CD4-positive, alpha-beta T cell treated with Interleukin-21 for 1 hour (primary cell): ENCODE measurements at regions not wholly inside any gene's neighbourhood (a gene's known extent, or its start where the extent isn't known, plus 50 kb on each side); places are given as distances from the start of the nearest gene placed in this dataset.

ENCODE experiments used
- DNase-seq: peaks from one replicate; pipeline ENCODE4 v3.0.0-alpha.2; 2020

DNA sequence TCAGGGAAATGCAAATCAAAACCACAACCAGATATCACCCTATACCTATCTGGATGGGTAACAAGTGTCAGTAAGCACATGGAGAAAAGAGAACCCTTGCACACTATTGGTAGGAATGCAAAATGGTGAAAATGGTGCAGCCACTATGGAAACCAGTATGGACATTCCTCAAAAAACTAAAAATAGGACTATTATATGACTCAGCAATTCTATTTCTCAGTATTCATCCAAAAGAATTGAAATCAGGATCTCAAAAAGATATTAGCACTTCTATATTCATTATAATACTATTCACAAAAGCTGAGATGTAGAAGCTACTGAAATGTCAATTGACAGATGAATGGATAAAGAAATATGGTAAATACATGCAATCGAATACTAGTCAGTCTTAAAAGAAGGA is 491.1 kb upstream of the MYT1L start:
- DNase-seq, result no peak

DNA sequence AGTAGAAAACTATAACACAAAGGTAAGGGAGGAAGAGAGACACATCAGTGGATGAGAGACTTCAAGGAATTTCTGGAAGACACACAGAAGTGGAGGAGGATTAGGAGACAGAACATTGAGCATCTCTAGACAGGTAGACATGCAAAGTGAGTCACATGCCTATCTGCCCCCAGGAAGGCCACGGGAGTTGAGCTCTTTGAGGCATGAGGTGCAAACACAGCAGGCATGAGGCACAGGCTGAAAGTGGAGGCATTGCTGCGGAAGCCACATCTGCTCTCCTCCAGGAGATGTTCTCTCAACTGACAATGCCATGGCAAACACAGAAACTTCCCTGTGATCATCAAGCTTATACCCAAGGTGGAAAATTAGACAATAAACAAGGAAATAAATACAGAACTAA is 481.6 kb upstream of the MYT1L start:
- no peak for DNase-seq

DNA sequence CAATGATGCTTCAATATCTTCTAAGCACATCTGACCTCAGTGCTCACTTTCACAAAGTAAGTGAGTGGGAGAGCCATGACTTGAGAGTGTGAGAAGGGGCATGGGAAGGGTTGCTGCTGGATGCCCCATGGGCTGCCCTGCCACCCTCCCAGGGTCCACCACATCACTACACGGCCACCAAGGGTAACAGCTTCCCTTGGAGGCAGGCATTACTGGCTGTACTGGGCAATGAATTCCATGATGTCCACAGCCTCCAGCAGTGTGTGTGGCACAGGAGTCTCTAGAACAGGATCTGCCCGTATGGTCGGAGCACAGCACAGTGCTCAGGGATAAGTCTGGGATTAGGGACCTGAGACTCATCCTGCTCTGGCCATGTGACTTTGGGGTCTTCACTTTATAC is 481.0 kb upstream of the MYT1L start:
- DNase-seq, result no peak

DNA sequence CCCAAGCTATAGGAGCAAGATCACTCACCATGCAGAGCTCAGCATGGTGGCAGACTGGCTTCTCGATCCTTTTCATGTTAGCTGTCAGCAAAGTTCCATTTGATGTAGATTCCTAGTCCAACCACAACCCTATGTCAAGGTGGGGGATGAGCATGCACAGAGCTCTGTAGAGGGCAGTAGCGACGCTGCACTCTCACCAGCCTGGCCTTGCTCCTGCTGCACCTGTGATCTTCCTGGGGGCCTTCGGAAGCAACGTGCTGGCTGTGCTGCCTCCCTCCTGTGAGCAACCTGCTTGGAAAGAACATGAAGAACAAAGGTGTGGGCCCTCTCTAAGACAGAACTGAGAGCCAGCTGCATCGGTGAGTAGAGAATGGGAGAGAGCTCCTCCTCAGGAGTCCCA is 479.4 kb upstream of the MYT1L start:
- DNase-seq, result no peak

DNA sequence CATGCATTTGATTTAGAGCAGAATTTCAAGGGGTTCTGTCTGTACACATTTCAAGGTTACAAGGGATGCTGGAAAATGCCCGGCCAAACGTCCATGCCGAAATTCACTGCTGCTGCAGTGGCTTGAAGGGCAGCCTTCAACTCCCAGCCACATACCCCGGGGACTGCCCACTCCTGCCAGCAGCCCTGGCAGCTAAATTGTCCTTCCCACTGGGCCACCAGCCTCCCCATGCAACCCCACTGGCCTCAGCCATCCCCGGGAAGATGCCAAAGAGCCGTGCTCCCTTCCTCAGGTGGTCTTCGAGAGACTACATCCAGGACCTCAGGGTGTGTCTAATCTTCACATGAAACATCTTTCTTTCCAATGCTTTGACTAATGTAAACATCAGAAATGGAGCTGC is 478.7 kb upstream of the MYT1L start:
- DNase-seq, result no peak

DNA sequence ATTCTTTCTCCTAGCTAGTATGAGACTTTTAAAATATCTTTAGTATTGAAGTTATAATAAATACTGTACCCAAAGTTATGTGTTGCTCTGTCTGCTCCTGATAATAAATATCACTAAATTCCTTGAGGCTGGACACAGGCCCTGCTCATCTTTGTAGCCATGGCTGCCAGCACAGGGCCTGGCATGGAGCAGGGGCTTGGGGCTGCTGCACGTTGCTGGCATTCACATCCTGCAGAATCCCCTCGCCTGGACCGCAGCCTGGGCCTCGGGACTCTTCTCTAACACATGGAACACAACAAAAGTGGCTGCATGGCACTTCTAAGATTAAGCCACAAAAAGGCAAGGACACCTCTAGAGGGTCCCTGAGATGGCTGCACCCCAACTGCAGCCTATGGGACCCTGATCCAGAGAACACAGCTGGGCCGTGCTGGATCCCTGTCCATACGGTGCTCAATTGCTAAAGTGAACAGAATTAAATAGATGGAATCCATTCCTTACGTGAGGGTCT is 477.5 kb upstream of the MYT1L start:
- DNase-seq, result no peak

DNA sequence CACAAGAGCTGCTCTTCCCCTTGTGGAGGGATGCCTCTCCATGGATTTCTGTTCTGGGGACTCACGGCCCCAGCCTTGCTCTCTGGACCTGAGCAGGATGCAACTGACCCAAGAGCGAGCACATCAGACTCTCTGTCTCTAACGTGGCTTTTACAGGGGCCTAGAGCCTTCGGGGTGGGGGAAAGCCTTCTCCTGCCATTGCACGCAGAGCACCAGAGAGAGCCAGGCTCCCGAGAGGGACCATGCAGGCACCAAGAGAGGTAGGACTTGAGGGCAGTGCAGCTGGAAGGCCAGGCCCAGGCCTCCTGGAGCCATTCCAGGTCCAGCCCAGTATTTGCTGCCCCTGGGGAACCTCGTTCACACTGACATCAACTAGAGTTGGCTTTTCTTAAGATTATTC is 475.6 kb upstream of the MYT1L start:
- DNase-seq, result no peak

DNA sequence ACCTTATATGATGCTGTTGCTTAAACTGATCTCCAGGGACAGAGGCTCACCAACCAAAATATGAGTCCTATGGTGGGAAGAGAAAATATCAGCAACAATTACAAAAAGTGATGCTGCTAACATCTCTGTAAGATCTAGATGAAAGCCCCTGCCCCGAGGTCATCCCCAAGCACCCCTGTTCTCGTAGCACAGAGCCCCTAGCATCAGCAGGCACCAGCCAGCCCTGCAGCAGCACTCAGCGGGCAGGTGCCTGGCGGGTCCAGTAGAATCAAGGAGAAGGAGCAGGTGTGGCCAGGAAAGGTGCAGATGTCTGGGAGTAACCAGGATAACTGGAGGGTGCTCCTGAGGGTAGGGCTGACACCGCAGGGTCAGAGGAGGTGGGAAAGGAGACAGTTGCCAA is 474.2 kb upstream of the MYT1L start:
- no peak for DNase-seq

DNA sequence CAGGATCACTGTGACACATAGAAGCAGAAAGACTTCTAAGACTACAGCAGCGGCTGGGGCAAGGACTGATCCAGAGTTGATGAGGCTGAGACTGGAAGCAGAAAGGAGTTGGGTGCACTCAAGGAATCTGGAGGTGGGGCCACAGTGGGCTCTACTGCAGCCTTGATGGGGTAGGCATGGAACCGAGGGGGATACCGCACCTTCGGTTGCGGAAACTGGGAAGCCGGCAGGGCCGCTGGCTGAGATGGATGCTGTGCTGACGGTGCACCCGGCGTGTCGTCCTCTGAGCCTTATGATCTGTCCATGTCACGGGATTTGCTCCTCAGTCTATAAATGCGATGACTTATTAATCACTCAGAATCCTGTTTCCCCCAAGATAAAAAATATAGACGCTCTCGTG is 473.5 kb upstream of the MYT1L start:
- no peak for DNase-seq

DNA sequence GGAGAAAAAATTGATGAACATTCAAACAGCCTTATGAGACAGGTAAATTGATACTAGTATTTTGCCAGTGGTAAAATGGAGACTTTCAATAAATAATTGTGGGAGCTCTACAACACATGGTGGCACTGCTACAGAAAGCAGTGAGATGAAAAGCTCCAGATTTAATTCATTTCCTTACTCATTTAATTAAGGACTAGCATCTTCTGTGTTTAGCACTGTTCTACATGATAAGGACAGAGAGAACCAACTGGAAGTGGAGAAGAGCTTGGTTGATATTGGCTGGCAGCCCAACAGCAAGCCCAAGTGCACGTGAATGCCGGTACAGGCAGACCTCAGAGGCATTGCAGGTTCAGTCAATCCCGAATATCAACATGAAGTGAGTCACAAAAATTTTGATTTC is 470.4 kb upstream of the MYT1L start:
- no peak for DNase-seq

DNA sequence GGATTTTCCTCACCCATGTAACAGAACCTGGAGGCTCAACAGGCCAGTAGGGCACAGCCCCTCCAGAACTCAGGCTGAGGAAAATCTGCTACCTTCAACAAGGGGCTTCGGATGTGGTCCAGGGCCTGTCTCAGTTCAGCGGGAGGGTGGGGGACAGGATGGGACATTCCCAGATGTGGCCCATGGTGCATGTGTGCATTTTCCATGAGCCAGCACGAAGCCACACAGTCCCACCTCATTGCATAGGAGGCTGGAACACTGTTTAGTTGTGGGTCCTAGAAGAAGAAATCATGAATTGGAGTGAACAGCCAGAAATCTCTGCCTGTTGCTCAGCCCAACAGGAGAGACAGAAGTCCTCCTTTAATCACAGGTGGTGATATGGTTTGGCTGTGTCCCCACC is 469.6 kb upstream of the MYT1L start:
- DNase-seq, result no peak

DNA sequence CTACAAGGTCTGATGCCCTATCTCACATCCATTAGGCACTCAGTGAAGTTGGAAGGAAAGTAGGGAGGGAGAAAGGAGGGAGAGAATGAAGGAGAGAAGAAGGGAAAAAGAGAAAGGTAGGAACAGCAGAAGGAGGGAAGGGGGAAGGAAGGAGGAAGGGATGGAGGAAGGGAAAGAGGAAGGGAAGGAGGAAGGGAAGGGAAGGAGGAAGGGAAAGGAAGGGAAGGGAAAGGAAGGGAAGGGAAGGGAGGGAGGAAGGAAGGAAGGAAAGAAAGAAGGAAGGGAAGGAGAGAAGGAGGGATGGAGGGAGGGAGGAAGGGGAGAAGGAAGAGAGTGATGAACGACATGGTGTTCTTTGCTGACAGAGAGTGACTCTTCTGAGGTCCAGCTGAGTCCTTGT is 468.9 kb upstream of the MYT1L start:
- no peak for DNase-seq

DNA sequence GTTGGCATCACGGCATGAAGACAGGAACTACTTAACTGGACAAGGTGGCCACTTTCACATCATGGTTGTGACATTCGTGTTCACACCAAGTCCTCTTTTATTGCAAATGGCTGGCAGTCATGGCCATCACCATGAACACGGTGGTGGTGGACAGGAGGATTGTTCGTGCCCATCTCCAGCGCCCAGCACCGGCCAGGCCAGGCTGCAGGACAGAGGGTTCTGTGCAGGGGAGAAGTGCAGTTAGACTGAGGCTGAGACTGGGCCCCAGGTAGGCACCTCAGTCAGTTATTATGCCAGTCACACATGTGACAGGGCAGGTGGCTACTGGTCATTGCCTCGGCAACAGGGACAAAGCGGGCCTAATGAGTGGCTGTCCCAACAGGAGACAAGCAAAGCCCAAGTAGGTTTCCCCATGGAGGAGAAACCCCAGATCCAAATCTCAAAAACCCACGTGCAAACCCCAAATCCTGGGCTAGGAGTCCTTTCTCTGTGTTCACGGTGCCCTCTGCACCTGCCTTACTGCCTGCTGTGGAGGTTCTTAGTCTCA is 468.1 kb upstream of the MYT1L start:
- DNase-seq, result no peak

DNA sequence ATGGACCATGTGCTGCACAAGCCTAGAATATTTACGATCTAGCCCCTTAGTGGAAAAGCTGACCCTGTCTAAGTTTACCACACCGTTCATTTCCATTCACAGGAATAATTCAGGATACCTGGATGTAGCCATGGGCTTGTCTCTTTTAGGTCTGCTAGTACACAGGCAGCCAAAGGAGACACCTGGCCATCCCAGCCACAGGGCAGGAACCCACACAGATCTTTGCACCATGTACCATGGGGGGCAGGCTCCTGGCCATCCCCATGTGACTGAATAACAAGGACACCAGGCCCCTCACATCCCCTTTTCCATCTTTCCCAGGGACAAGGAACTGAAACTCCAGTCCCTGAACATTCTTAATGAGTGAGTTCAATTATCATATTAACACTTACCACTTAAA is 467.3 kb upstream of the MYT1L start:
- no peak for DNase-seq

DNA sequence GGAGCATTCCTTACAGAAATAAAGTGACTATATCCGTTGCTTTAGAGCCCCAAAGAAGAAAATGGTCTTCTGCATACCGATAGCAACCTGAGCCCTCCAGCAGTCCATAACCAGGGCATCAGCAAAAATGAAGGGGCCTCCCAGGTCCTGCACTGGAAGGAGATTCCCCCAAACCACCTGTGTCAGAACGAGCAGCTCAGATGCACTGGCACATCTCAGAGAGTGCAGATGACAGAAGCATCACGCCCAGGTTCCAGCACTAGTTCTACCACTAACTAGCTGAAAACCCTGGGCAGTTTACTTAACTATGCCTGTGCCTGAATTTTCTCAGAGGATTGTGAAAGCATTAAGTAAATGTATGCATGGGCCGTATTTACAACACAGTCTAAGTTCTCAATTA is 466.7 kb upstream of the MYT1L start:
- DNase-seq, result no peak

DNA sequence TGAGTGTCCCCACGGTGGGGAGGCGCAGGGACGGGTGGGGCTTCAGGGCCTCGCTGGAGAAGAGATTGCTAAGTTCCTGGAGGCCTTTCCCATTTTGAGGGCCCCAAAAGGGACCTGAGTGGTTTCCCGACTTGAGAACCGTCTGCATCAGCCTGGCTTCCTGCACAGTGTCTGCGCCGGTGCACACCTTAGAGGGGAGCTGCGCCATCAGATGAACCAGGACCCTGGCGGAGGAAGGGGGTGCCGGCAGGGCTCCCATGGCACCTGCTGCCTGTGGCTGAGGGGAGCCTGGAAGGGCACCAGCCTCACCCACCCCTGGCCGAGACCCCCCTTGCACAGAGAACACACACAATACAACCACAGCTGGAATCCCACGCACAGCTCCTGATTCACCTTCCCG is 465.1 kb upstream of the MYT1L start:
- DNase-seq, result no peak

DNA sequence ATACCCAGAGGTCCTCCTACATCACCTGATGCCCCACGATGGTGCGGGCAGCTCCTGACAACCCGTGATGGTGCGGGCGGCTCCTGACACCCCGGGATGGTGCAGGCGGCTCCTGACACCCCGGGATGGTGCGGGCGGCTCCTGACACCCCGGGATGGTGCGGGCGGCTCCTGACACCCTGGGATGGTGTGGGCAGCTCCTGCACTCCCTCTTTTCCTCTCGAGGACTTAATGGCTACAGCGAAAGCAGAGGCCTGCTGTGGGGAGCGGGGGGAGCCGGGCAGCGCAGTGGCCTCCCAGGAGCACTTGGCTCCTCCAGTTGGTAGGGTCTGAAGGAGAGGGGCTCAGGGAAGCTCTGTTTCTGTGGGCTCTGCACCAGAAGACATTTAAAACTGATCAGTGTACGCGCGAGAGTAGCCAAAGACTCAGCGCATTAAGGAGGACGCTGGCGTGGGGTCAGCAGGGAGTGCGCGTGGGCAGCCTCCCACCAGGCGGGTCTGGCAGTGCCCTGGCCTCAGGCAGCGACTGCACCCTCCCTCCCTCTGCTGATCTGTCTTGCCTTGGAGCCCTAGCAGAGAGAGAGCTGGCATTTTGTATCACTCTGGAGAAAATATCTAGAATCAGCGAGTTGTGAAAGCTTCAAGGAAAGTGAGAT is 464.5 kb upstream of the MYT1L start:
- DNase-seq, result no peak

DNA sequence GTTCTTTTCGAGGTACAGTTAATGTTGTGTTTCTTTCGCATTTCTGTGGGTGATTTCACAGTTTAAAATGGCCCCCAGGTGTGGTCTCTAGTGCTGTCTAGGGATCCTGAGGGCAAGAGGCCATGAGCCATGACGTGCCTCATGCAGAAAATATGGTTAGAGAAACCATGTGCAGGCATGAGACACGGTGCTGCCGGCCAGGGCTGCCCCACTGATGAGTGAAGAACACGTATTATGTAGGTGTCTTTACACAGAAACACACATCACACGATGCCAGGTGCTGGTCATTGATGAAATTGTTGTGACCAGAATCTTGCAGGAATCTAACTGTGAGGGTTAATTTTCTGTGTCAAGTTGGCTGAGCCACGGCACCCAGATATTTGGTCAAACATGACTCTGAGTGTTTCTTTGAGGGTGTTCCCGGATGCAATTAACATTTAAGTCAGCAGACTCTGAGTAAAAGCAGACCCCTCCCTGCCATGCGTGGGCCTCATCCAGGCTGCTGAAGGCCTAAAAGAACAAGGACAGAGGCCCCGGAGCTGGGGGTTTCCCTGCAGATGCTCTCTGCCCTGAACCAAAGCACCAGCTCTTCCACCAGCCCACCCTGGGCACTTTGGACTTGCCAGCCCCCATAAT is 463.0 kb upstream of the MYT1L start:
- no peak for DNase-seq

DNA sequence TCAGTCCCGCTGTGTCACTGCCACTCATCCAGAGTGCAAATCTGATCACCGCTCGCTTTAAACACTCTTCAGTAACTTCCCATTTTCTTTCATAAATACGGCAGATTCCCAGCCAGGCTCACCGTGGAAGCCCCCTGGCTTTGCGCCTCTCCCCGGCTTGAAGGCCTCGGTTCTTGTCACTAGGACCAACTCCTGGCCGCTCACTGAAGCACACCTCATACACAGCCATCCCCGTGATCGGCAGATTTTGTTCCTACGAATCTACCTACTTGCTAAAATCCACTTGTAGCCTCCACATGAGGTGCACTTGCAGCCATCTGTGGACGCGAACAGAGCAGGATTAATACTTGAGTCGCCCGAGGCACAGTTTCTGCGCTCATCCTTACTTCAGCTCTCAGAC is 462.4 kb upstream of the MYT1L start:
- DNase-seq, result no peak

DNA sequence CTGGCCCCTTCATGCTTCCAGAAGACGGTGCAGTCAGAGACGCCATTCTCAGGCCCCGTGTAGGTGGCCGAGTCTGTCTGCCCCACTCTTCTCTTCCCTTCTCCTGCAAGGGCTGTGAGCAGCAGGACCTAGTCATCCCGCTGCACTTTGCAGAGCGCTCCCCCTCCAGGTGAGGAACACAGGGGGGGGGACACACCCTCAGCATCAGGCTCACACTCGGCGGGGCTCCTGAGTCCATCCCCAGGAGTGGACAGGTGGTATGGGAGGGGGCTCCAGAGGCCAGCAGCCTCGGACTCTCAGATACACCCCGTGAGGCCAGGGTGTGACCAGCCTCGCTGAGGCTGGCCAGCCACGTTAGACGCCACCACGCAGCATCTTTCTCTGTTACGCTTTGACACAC is 460.5 kb upstream of the MYT1L start:
- no peak for DNase-seq

DNA sequence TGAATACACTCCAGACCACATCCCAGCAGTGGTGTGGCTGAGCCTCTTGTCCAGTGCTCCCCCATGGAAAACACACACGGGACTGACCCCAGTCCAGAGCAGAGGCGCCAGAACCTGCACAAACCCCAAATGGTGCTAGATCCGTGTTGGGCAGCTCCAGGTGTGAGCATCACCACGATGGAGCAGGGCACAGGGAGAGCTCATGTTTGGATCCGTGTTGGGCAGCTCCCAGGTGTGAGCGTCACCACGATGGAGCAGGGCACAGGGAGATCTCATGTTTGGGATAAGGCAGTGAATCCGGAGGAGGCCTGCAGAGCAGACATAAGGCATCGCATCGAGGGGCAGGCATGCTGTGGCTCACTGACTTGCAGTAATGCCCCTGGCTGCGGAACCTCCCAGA is 460.0 kb upstream of the MYT1L start:
- DNase-seq, result no peak

DNA sequence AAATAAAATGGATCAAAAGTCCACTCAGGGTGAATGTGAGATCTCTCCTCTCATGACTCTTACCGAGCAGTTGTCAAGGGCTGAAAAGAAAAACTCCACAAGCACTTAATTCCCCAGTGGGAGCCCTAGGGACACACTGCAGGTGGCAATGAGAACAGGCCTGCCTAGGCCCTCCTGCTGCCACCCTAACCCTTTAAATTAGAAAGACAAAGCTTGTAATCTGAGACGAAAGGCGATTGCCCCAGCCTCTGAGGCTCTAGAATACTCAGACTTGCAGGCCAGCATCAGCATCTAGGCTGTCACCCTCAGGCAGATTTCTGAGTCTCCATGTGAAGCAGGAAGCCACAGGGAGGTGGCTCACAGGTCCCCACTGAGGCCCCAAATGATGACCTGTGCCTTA is 457.0 kb upstream of the MYT1L start:
- DNase-seq, result no peak

DNA sequence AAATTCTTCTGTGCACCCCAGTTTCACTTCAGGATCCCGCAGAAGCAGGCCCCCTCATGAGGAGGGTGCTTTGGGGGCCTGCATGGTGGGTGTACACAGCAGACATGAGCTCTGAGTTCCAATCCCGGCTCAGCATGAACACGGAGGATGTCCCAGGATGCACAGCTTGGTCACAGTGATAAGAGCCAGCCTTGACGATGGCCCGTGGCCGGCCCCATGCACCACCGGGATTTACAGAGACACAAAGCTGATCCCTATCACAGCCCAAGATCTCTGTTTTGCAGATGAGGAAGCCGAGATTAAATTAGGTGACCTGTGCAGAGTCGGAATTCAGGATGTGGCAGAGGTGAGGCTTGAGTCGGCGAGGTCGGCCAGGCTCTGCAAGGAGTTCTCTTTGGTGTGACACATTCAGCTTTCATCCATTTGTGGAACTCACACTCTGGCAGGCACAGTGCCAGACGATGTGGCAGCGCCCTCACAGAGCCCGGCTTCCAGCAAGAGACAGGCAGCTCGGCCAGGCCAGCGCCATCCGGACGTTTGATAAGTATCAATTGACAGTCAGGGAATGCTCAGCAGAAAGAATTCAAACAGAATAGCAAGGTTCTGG is 456.3 kb upstream of the MYT1L start:
- no peak for DNase-seq

DNA sequence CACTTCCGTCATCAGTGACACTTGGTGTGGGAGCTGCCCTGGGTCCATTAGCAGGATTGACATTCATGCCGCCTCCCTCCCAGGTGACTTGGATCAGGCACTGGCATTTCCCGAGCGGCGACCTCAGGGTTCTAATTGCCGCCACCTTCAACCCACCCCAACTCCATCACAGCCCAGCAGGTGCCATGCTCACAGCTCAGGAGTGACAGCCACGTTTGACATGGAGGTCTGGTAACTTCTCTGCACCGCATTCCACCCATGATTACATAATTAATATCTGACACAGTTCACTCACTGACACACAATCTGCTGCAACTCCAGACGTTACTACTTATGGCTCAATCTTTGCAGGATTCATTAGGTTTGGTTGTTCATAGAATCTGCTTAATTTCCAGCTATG is 450.9 kb upstream of the MYT1L start:
- no peak for DNase-seq
